SKM-1 (cell line): ENCODE measurements at regions not wholly inside any gene's neighbourhood (a gene's known extent, or its start where the extent isn't known, plus 50 kb on each side); places are given as distances from the start of the nearest gene placed in this dataset.

Experiments
- DNase-seq: peaks from one replicate; lab custom pipeline; 2025; ENCODE audit not compliant: unreplicated experiment; lab: John Stamatoyannopoulos, UW

DNA sequence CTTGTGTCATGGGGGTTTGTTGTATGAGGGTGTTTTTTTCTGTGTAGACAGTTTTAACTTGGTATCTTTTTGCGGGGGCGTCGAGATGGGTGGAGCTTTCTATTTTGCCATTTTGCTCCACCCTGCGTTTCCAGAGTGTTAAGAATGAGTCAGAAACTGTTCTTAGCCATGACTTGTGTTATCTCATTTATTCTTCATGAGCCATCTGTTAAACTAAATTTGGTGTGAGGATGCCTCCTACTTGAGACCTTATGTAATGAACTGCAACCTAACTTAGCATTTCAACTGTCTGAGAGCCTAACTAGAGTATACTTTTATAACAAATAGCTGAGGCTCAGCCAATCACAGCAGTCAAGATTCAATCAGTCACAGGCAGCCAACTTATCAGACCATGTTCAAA is 1873.5 kb downstream of the NCAM2 start:
- no peak for DNase-seq

DNA sequence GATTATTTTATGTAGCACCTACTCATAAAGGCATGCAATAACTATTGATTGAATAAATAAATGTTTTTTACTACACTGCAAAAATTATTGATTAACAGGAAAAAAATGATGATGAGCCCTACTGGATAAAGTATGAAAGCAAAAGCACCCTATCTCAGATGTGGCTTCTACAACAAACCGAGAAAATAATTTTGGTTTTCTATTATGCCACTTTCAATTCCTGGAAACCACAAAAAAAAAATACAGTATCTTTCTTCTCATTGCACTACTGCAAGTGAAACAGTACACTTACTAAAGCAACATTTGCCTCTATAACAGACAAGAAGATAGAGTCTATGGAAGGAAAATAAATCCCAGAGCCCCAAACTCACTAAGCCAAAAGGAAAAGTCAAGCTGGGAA is 1882.4 kb downstream of the NCAM2 start:
- DNase-seq = no peak

DNA sequence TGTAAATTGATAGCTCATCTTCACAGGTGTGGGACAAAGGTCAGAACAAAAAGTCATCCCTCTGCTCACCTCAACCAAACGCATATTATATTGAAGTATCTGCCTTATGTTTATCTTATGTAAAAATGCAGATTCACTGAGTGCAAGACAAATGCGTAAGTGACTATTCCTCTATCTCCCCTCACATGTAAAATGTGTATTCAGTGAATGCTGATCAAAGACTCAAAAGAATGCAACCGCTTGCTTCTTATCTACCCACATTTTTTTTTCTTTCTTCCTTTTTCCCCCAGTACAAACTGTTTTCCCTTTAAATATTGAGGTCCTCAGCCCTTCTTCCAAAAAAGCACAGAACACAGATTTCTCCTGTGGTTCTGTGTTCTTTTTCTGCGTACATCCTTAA is 1882.9 kb downstream of the NCAM2 start:
- DNase-seq = no peak

DNA sequence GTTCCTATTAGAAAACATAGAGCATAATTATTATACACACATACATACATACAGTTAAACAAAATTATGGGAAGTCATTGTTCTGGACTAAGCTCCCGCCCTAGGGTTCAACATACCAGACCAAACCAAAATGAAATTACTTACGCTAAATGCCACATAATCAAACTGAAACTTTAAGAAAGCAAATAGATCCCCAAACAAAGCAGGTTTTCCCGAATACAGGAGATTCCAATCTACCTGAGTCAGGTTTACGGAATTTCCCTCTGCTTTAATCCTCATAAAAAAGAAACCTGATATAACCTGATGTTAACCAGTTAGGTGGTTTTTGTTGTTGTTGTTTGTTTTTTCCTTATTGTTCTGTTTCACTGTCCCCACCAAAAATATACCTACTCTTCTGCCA is 1886.9 kb downstream of the NCAM2 start:
- DNase-seq = no peak

DNA sequence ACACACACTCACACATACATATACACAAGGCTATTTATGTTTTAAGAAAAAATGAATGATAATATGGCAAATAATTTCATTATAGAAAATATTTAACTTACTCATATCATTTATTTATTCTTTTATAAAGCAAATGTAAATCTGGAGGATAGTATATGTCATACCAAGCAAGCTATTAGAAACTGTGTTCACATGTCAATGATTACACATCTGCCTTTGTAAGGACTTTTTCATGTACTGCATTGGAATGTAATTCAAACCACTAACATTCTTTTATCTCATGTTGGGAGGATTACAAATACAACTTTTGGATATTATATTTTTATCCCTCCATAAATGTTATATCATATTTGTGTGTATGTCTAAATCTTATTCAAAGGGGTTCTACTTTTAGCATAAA is 1887.4 kb downstream of the NCAM2 start:
- DNase-seq = no peak

DNA sequence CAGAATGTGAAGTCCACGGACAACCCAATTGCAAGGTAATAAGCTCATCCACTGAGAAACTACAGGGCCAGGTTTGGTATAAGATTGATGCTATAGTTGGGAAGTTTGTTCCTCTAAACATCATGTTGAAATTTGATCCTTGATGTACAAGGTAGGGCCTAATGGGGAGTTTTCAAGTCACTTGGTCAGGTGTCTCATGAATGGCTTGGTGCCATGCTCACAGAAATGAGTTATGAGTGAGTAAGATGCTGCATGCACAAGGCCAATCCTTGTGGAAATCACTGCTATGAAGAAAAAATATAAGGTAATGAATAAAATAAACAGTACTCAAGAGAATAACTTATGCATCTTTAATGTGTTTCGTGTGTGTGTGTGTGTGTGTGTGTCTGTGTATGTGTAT is 1891.2 kb downstream of the NCAM2 start:
- DNase-seq = no peak

DNA sequence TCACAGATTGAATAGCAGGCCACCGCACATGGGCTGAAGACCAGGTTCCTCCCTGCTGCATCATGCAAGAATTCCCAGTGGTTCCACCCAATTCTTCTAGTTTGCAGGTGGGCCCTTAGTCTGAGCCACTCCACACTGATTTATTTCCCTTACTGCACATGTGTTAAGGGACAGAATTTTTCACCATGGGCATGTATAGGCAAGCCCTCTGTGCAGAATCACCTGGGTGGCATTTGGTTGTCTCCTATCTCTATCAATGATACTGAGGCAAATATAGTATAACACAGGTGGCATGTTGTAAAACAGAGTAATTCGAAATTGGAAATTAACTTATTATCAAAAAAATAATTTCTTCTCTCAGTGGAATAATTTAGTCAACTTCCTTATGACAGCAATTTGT is 1892.4 kb downstream of the NCAM2 start:
- DNase-seq = no peak

DNA sequence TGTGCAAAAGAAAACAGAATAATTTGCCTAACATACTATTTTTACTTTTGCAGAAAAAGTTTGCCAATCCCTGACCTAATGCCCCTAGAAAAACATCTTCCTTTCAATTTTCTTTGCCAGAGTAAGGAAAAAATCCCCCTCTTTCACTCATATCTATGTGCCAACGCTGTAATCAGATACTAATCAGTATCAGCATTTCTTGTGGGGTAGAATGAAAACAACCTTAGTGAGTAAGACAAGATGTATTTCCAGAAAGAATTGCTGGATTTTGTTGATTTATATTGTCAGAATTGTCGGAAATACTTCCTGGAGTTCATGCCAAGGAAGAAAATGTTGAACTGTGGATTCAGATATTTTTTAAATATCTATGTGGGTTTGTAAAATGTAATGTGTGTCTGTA is 1893.8 kb downstream of the NCAM2 start:
- no peak for DNase-seq

DNA sequence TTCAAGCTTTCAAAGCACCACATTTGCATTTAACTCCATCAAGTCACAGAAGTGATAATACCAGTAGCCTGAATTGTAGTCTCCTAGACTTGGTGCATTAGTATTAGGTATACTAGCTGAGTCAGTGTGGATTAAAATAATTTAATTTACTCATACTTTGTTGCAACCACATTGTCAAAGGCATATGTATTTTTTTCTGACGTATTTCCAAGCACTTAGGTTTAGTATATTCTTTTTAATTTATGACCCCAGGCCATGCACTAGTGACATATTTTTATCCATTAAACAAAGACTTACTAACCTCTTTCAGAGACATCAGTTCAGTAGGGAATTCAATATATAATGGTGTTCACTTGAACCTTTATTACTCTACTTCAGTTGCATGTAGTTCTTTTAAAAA is 1894.5 kb downstream of the NCAM2 start:
- no peak for DNase-seq

DNA sequence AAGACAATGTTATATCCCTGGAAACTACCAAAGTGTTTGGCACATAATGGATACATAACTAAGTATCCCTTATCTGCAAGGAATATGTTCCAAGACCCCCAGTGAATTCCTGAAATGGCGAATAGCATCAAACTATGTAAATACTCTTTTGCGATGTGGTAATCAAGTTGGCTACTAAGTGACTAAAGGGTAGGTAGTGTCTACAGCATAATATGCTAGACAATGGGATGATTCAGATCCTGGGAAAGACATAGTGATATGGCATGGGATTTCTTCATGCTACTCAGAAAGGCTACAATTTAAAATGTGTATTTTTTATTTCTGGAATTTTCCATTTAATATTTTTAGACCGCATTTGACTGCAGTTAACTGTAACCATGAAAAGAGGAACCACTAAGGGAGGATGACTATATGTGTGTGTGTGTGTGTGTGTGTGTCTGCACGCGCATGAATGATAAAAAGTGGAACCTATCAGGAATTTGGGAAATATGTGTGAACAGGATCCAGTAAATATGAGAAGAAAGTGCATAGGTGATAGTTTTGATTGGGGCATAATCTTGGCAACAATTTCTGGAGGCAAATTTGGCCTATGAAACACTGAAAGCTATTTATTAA is 1899.9 kb downstream of the NCAM2 start:
- no peak for DNase-seq

DNA sequence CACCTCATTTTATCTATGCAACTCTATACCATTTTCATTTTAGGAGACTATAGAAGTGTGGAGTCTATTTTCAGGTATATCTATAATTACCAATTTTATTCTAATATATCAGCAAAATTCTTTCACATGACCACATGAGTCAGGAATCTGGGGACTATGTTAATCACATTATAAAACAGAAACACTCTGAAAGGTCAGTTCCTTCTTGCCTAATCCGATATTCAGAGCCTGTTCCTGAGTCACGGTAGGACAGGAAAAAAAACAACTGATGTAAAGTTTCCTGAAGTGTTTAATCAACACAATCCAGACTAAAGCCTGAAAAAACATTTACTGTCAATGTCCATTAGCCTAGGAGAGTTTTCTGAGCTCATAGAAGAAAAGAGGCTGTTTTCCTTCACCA is 1902.3 kb downstream of the NCAM2 start:
- DNase-seq = no peak

DNA sequence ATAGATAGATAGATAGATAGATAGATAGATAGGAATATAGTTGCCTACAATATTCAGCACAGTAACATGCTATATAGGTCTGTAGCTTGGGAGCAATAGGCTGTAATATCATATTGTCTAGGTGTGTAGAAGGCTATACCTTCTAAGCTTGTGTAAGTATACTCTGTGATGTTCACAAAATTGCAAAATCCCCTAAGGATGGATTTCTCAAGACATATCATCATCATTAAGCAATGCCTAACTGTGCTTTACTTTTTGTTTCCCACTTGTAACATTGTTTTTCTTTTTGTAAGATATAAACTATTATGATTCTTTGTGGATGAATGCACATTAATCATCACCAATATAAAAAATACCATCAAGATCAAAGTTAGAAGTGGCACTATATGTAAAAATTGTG is 1905.6 kb downstream of the NCAM2 start:
- no peak for DNase-seq

DNA sequence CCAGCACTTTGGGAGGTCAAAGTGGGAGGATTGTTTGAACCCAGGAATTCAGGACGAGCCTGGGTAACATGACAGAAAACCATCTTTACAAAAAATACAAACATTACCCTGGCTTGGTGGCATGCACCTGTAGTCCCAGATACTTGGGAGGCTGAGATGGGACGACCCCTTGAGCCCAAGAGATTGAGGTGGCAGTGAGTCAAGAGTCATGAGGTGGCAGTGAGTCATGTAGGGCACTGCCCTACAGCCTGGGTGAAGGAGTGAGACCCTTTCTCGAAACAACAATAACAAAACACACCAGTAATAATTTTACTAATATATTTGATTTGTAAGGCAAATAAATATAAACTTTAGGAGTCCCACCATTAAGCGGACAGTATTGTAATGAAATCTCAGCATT is 1906.2 kb downstream of the NCAM2 start:
- DNase-seq = no peak

DNA sequence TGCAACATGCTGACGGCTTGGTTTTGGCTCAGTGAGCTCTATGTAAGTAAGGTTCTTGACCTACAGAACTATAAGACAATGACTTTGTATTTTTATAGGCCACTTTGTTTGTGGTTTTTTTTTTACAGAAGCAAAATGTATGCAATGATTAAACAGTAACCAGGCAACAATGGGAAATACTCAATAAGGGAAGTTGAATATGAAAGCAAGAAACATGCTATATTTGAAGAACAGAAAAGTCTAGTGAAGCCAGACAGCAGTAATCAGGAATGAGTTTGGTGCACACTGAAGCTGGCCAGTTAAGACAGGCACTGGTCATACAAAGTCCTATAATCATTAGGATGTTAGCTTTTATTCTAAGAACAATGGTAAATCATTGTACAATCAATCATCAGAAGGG is 1926.8 kb downstream of the NCAM2 start:
- DNase-seq = no peak

DNA sequence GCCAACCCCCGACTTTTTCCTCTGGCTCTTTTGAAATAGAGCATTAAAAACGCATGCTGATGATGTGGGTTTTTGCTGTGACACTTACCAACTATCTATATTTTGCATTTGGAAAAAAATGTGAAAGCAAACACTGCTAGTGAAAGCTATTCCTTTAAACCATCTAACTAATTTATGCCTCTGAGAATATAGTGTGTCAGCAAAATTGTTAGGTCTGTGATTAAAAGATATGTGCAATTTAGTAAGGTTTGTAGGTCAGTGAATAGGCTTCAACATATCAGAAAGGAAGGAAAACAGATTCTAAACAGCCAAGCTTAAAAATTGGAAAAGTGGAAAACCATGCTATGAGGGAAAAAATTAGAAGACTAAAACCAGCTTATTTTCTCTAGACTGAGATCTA is 1929.3 kb downstream of the NCAM2 start:
- DNase-seq = no peak

DNA sequence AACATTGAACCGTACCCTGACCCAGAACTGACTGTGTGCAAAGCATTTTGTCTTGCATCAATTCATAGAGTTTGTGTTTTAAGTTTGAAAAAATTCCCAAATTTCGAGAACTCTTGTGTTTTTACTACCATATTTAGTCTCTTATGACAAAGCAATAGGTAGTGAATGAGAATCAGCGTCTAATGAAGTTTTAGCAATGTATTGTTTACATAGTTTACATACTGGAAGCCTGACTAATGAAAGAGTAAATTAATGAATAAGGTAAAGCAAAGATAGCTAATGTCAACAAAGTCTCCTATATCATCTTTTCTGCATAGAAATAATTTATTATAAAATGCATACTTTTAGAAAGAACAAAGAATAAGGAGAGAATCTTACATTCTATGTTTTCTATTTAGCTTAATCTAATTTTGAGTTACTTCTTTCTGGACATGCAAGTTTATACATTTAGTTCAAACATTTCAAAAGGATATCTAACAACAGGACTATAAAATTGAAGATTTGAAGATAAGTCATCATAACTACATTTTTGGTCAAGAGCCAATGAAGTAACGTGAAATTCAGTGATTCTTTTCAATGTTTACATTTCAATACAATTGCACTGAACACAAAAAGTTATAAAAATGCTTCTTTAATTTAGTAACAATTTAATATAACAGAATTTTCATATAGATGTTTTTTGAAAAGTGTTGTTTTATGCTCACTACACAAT is 1943.7 kb downstream of the NCAM2 start:
- no peak for DNase-seq

DNA sequence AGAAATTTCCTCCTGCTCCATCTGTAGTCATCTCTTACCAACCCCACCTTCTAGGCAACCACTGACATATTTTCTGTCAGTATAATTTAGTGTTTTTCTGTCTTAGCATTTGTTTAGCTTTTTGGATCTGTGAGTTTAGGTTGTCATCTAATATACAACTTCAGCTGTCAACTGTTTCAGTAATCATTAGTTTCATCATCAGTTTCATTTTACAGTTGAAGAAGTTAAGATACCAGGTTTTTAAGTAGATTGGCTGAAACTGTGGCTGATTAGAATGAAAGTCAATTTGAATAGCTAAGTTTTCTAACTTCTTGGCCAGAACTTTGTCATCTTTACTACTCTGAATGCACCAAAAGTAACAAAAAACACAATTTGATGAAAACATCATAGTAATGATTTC is 1957.3 kb downstream of the NCAM2 start:
- no peak for DNase-seq

DNA sequence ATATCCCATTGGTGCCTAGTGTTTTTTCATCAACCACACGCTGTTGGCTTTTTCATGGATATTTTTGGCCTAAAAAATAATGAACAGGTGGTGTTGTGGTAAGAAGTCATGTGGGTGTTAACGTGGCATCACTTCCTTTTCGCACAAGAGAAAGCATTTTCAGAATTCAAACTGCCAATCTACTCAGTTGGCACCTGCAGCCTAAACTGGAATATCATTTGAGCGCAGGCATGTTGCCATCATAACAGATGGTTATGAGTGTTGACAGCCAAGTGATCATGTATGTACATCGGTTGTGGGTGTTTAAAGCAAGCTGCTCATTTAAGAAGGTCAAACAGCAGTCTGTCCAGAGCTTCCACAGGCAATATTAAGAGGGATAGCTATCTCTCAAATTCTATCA is 1963.0 kb downstream of the NCAM2 start:
- DNase-seq = no peak

DNA sequence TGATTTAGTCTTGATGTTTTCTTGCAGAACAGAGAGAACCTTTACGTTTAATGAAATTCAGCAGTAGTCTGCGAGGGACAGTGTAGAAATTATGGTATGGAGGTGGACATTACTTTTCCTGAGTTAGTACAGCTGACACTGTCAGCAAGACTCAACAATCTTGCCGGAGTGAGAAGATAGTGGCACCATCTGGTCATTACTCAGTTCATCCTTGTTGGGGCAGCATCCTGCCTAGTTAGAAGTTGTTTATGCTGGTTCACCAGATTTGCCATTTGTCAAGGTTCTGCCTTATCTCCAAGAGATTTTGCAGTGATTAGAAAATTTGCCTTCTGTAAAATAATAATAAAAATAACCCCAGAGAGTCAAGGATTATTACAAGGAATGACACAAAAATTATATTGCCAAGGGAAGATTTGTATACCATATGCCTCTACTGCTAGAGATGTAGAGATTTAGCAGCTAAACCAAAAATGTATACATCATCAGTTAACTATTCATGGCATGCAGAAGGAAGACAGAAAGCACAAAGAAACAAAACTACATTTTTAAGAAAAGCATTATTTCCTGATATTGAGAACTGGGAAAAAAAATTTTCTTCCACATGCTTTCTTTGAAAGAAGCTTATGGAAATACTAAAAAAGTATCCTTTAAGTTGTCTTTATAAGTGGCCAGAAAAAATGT is 1967.4 kb downstream of the NCAM2 start:
- no peak for DNase-seq

DNA sequence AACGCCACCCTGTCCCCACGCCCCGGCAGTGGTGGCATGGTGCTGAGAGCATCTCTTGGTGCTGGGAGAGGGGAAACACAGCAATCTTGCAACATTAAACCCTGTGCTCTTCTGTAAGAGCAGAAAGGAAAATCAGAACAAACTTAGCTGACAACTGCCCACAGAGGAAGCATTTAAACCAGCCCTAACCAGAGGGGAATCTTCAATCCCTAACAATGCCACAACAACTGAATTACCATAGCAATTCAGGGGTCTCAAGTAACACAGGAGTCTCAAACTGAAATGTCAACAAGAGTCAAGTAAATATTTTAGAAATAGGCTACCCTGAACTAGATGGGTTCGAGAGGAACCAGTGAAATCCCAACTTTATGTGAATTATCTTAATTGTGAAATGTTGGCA is 1983.6 kb downstream of the NCAM2 start:
- no peak for DNase-seq

DNA sequence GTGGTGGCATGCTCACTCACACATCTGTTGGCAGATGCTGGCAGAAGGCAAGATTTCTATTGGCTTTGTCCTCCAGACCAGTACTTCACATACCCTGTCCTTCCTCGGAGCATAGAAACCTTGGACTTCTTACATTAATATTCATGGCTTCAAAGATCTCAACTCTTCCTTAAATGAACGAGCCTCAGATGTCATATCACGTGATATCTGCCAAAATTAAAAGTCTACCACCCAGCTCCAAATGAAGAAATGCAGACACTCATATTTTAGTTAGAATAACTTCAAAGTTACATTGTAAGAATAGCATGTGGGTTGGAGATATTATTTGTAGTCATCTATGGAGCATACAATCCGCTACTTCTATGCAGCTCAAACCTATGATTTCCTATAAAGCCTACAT is 1994.9 kb downstream of the NCAM2 start:
- DNase-seq = no peak

DNA sequence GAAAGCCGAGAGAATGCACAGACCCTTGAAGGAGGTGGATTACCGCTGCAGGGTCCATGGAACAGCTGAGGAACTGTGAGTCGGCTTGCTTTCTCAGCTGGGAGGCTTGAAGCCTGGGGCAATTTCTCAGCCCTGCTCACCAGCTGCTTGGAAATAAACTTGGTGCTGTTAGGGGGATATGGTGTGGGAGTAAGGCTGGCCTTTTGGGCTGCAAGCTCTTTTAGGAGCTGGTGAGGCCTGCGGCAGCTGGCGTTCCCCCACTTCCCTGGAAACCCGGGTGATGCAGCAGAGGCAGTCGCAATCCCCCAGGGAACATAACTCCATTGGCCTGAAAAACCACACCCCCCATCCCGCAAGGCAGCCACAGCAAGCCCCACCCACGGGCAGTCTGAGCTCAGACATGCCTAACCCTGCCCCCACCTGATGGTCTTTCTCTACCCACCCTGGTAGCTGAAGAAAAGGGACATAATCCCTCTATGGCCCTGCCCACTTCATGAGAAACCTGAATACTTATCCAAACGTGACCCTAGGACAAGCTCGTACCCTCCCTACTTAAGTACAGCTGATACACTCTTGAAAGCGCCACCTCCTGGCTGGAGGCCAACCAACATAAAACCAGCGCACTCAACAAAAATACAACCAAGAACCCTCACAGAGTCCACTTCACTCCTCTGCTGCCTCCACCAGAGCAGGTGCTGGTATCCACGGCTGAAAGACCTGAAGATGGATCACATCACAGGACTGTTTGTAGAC is 1995.8 kb downstream of the NCAM2 start:
- DNase-seq = no peak
